GM10266 (cell line): ENCODE measurements at regions not wholly inside any gene's neighbourhood (a gene's known extent, or its start where the extent isn't known, plus 50 kb on each side); places are given as distances from the start of the nearest gene placed in this dataset.

Experiments used
- DNase-seq: peaks from one replicate; pipeline ENCODE4 v3.0.0; 2012; ENCODE audit errors: extremely low spot score
- CTCF ChIP-seq: IDR thresholded peaks from 2 replicates; pipeline ENCODE4 v1.5.1; 2012; ENCODE audit warnings: mild to moderate bottlenecking, low read depth; ENCODE audit not compliant: control insufficient read depth, insufficient read depth; ENCODE audit errors: missing control alignments

- DNase-seq: no peak
- no peak for TF ChIP-seq CTCF
Observed at GRCh38 chr2:120472031-120472430, 126.1 kb downstream of the INHBB start.

- no peak for TF ChIP-seq CTCF
- DNase-seq: no peak
Observed at GRCh38 chr2:120472891-120473309, 127.0 kb downstream of the INHBB start.

- no peak for DNase-seq
- TF ChIP-seq CTCF: no peak
Observed at GRCh38 chr2:120473522-120474271, 127.8 kb downstream of the INHBB start.

GRCh38 chr2:120474486-120474885 lies 128.6 kb downstream of the INHBB start:
- DNase-seq: no peak
- TF ChIP-seq CTCF: no peak

- DNase-seq: no peak
- TF ChIP-seq CTCF: no peak
Observed at GRCh38 chr2:120476141-120476540, 130.2 kb downstream of the INHBB start.

- DNase-seq: no peak
- no peak for TF ChIP-seq CTCF
Observed at GRCh38 chr2:120477198-120477597, 131.3 kb downstream of the INHBB start.

GRCh38 chr2:120477831-120478481 lies 132.0 kb downstream of the INHBB start:
- TF ChIP-seq CTCF: no peak
- no peak for DNase-seq
